ENCODE measurements at regions not wholly inside any gene's neighbourhood (a gene's known extent, or its start where the extent isn't known, plus 50 kb on each side); places are given as distances from the start of the nearest gene placed in this dataset.

DNA sequence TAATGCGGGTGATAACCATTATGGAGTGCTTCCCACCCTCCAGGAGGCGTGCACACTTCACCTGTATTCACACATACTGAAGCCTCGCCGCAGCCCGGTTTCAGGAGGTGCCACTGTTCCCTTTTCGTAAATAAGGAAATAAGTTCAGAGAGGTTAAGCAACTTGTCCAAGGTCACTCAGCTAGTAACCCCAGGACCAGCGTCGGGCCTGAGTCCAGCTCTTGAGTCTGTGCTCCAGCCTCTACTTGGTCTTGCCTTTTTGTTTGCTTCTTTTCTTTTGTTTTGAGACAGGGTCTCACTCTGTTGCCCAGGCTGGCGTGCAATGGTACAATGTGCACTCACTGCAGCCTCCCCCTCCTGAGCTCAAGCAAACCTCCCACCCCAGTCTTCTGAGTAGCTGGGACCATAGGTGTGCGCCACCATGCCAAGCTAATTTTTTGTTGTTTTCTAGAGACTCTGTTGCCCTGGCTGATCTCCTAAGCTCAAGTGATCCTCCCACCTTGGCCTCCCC is 63.5 kb upstream of the CIBAR2 start:
- Histone ChIP-seq H3K79me1 (ENCODE audit: insufficient read depth, low read depth, low read length, poor library complexity, severe bottlenecking) (no peaks in the 10 kb centered on the region), H3K27me3 (ENCODE audit: insufficient read depth, low read length) (no peaks in the 10 kb centered on the region), H4K20me1 (ENCODE audit: control insufficient read depth, insufficient read depth, insufficient read length) (no peaks in the 10 kb centered on the region), H2BK15ac (ENCODE audit: low read depth, low read length) (no peak overlapping the region), H3K18ac (ENCODE audit: insufficient read length, low read depth, low read length) (no peak overlapping the region), H3T11ph (ENCODE audit: low read length) (no peak overlapping the region), H3K9ac (ENCODE audit: extremely low read depth, insufficient read length, low read length) (no peak overlapping the region), H3K23ac (ENCODE audit: insufficient read length, low read depth, low read length) (no peak overlapping the region), H3K4ac (ENCODE audit: low read depth, low read length) (no peak overlapping the region), H3K4me2 (ENCODE audit: insufficient read depth, insufficient read length, low read length) (no peak overlapping the region), H2AK5ac (ENCODE audit: insufficient read length, low read length) (no peak overlapping the region), H3K79me2 (ENCODE audit: insufficient read depth, low read length) (peaks cover 3% of the 10 kb centered on the region; the same call in 1 of the 2 replicates), H2AFZ (ENCODE audit: low read length) (no peak overlapping the region), H2BK120ac (ENCODE audit: low read depth, low read length, poor library complexity, severe bottlenecking) (no peak overlapping the region), H3K23me2 (ENCODE audit: insufficient read length, low read depth, low read length, poor library complexity, severe bottlenecking) (no peaks in the 10 kb centered on the region), H3K27ac (ENCODE audit: insufficient read length, low read depth, low read length) (no peak overlapping the region), H3K56ac (ENCODE audit: insufficient read length, low read depth, low read length) (no peak overlapping the region), H3K14ac (ENCODE audit: insufficient read depth, low read length) (no peak overlapping the region), H4K8ac (replicated peaks; ENCODE audit: insufficient read length, low read depth, low read length) (no peak overlapping the region), H2BK12ac (ENCODE audit: insufficient read length, low read depth, low read length) (no peak overlapping the region), H3K4me1 (ENCODE audit: insufficient read depth, low read length) (peaks cover 5% of the 10 kb centered on the region; the same call in 1 of the 2 replicates), H2BK5ac (ENCODE audit: insufficient read length, low read length) (no peak overlapping the region), H4K5ac (ENCODE audit: insufficient read length, low read depth, low read length) (no peak overlapping the region), H4K91ac (ENCODE audit: insufficient read length, low read depth, low read length) (no peak overlapping the region), H2BK20ac (ENCODE audit: low read depth, low read length, poor library complexity, severe bottlenecking) (no peak overlapping the region), H3K9me3 (ENCODE audit: control insufficient read depth, low read depth, low read length) (no peaks in the 10 kb centered on the region)
- Mint-ChIP-seq H3K27me3 (ENCODE audit: low read depth) (peaks cover 17% of the 10 kb centered on the region), H3K36me3 (ENCODE audit: insufficient read depth in 1 of 3, low read depth in 3 of 3) (peaks cover 4 to 8% (median 8%) of the 10 kb centered on the region in 3 experiments; a peak in 5 of 7 replicates), H3K4me1 (peaks cover 40 to 57% of the 10 kb centered on the region in 2 experiments), H3K27ac (0 out of 7 replicates have a peak overlapping the region, but pooled peaks of 1 of the 3 experiments have one; percentile 28), H3K4me3 (no peak overlapping the region), H3K9me3 (no peaks in the 10 kb centered on the region)
- TF ChIP-seq, protein P1, sequence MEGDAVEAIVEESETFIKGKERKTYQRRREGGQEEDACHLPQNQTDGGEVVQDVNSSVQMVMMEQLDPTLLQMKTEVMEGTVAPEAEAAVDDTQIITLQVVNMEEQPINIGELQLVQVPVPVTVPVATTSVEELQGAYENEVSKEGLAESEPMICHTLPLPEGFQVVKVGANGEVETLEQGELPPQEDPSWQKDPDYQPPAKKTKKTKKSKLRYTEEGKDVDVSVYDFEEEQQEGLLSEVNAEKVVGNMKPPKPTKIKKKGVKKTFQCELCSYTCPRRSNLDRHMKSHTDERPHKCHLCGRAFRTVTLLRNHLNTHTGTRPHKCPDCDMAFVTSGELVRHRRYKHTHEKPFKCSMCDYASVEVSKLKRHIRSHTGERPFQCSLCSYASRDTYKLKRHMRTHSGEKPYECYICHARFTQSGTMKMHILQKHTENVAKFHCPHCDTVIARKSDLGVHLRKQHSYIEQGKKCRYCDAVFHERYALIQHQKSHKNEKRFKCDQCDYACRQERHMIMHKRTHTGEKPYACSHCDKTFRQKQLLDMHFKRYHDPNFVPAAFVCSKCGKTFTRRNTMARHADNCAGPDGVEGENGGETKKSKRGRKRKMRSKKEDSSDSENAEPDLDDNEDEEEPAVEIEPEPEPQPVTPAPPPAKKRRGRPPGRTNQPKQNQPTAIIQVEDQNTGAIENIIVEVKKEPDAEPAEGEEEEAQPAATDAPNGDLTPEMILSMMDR (conservative IDR thresholded peaks at IDR 0.05) = no peak
- DNase-seq = no peak
- WGBS (ENCODE audit: extremely low coverage, insufficient read length, low lambda C conversion rate) = no CpG with 5 or more reads among the region's 10 CpGs

Data from H9 (cell line).